ENCODE measurements at regions not wholly inside any gene's neighbourhood (a gene's known extent, or its start where the extent isn't known, plus 50 kb on each side); places are given as distances from the start of the nearest gene placed in this dataset.

GRCh38 chr2:60371219-60371618 lies 182.2 kb downstream of the BCL11A start:
- DNase-seq (ENCODE audit: low spot score in 2 of 2) (no peak), ATAC-seq (replicated peaks; ENCODE audit: extremely low read depth, poor library complexity, severe bottlenecking) (no peak)
- Mint-ChIP-seq H3K4me1 (no peaks in the 10 kb centered on the region), H3K36me3 (ENCODE audit: insufficient read depth) (no peaks in the 10 kb centered on the region), H3K9me3 (no peaks in the 10 kb centered on the region), H3K27ac (ENCODE audit: low read depth) (no peak overlapping the region), H3K27me3 (no peaks in the 10 kb centered on the region), H3K4me3 (no peak overlapping the region)

DNA sequence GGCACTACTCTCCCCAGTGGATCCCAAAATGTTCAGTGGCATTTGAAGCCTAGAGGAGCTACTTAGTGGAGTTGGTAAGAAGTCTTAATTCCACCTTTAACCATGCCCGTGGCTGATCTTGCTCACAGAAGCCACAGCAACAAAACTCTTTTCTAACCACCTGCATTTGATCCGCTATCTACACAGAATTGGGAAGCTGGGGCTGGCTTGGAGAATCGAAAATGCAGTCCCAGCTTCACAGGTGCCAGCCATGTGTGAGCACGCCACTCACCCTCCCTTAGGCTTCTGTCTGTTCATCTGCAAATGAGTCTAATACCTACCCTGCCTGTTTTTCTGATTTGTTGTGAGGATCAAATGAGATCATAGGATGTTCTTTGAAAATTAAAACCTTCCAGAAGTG lies 182.6 kb downstream of the BCL11A start:
- H3K36me3 Mint-ChIP-seq (ENCODE audit: insufficient read depth): no peaks in the 10 kb centered on the region
- no peaks in the 10 kb centered on the region for H3K27me3 Mint-ChIP-seq
- ATAC-seq (replicated peaks; ENCODE audit: extremely low read depth, poor library complexity, severe bottlenecking) (no peak), DNase-seq (ENCODE audit: low spot score in 2 of 2) (no peak)
- H3K9me3 Mint-ChIP-seq: no peaks in the 10 kb centered on the region
- no peak overlapping the region for H3K4me3 Mint-ChIP-seq
- no peak overlapping the region for H3K27ac Mint-ChIP-seq (ENCODE audit: low read depth)
- no peaks in the 10 kb centered on the region for H3K4me1 Mint-ChIP-seq

DNA sequence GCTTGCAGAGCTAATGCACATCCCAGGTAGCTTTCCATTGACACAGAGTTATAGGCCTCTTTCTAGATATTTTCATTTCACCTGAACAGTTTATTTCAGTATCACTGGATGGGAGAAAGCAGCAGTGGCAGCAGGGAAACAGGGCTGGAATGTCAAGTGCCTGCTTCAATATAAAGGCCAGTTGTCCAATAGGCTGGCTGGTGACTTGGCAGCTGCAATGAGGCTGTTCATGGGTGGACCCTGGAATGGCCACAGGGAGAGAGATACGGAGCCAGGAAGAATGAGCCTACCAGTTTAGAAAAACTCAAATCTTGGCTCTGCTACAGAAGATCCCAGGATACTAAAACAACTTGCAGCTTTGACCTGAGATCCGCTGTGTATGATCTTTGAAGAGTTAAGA lies 185.0 kb downstream of the BCL11A start:
- Mint-ChIP-seq H3K36me3 (ENCODE audit: insufficient read depth) (no peaks in the 10 kb centered on the region), H3K27ac (ENCODE audit: low read depth) (no peak overlapping the region), H3K9me3 (no peaks in the 10 kb centered on the region), H3K27me3 (no peaks in the 10 kb centered on the region), H3K4me3 (no peak overlapping the region), H3K4me1 (no peaks in the 10 kb centered on the region)
- DNase-seq (ENCODE audit: low spot score in 2 of 2) (no peak), ATAC-seq (replicated peaks; ENCODE audit: extremely low read depth, poor library complexity, severe bottlenecking) (no peak)

DNA sequence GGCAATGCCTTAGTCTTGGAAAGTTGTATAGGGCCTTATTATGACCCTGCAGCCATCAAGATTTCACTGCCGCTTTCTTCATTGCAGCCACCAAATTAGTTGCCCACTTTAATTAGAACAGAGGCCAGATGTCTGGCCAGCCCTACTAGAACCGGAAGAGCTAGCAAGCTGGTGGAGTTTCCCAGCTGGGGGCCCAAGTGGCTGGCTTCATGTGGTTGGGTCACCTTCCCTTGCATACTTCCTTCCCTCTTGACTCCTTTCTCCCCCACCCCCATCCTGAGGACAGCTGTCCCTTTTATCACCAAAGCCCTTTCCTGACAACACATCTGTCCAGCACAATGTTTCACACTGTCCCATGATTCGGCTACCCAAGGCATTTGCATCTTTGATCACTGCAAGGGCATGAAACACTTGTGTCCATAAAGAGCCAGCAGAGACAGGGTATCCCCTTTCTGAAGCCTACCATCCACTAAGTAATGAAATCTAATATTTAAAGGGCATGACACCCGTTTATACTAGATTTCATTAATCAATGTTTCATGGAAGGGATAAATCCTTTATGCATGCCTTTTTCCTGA lies 187.2 kb downstream of the BCL11A start:
- Mint-ChIP-seq H3K27ac (ENCODE audit: low read depth) (no peak overlapping the region), H3K9me3 (no peaks in the 10 kb centered on the region), H3K4me3 (no peak overlapping the region), H3K36me3 (ENCODE audit: insufficient read depth) (no peaks in the 10 kb centered on the region), H3K27me3 (no peaks in the 10 kb centered on the region), H3K4me1 (no peaks in the 10 kb centered on the region)
- ATAC-seq (replicated peaks; ENCODE audit: extremely low read depth, poor library complexity, severe bottlenecking): no peak
- DNase-seq (ENCODE audit: low spot score in 2 of 2): no peak

- no peak for ATAC-seq (replicated peaks; ENCODE audit: extremely low read depth, poor library complexity, severe bottlenecking)
- Mint-ChIP-seq H3K36me3 (ENCODE audit: insufficient read depth) (no peaks in the 10 kb centered on the region), H3K4me1 (no peaks in the 10 kb centered on the region), H3K27me3 (no peaks in the 10 kb centered on the region), H3K4me3 (no peak overlapping the region), H3K27ac (ENCODE audit: low read depth) (no peak overlapping the region), H3K9me3 (no peaks in the 10 kb centered on the region)
- DNase-seq (ENCODE audit: low spot score in 2 of 2): no peak
These were observed 187.9 kb downstream of the BCL11A start for GRCh38 chr2:60365556-60365955.

GRCh38 chr2:60364491-60364890 lies 189.0 kb downstream of the BCL11A start:
- Mint-ChIP-seq H3K36me3 (ENCODE audit: insufficient read depth) (no peaks in the 10 kb centered on the region), H3K27ac (ENCODE audit: low read depth) (no peak overlapping the region), H3K9me3 (no peaks in the 10 kb centered on the region), H3K4me1 (no peaks in the 10 kb centered on the region), H3K4me3 (no peak overlapping the region), H3K27me3 (no peaks in the 10 kb centered on the region)
- ATAC-seq (replicated peaks; ENCODE audit: extremely low read depth, poor library complexity, severe bottlenecking) (no peak), DNase-seq (ENCODE audit: low spot score in 2 of 2) (no peak)

DNA sequence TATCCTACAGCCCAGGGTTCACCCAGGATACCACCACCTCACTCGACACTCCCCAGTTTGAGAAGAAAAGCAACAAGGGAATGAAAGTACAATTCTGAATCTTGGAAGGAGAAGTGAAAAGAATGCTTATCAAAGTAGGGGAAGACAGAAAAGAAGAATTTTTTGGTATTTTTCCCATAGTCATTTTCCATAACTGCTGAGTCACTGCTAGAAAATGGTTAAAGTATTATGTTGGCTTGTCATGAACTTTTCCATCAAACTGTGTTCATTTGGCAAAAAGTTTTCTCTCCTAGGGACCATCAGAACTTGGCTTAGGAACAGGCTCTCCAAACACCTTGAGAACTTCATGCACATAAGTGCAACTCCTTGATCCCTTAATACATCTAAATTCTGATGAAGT lies 192.0 kb downstream of the BCL11A start:
- DNase-seq (ENCODE audit: low spot score in 2 of 2) (no peak), ATAC-seq (replicated peaks; ENCODE audit: extremely low read depth, poor library complexity, severe bottlenecking) (no peak)
- peaks cover 19% of the 10 kb centered on the region for H3K27me3 Mint-ChIP-seq
- no peak overlapping the region for H3K4me3 Mint-ChIP-seq
- no peaks in the 10 kb centered on the region for H3K36me3 Mint-ChIP-seq (ENCODE audit: insufficient read depth)
- no peak overlapping the region for H3K27ac Mint-ChIP-seq (ENCODE audit: low read depth)
- H3K9me3 Mint-ChIP-seq: no peaks in the 10 kb centered on the region
- H3K4me1 Mint-ChIP-seq: no peaks in the 10 kb centered on the region

GRCh38 chr2:60359569-60359968 lies 193.9 kb downstream of the BCL11A start:
- DNase-seq (ENCODE audit: low spot score in 2 of 2) (no peak), ATAC-seq (replicated peaks; ENCODE audit: extremely low read depth, poor library complexity, severe bottlenecking) (no peak)
- no peak overlapping the region for H3K27ac Mint-ChIP-seq (ENCODE audit: low read depth)
- H3K4me1 Mint-ChIP-seq: no peaks in the 10 kb centered on the region
- peaks cover 29% of the 10 kb centered on the region for H3K27me3 Mint-ChIP-seq
- H3K36me3 Mint-ChIP-seq (ENCODE audit: insufficient read depth): no peaks in the 10 kb centered on the region
- no peaks in the 10 kb centered on the region for H3K9me3 Mint-ChIP-seq
- H3K4me3 Mint-ChIP-seq: no peak overlapping the region

DNA sequence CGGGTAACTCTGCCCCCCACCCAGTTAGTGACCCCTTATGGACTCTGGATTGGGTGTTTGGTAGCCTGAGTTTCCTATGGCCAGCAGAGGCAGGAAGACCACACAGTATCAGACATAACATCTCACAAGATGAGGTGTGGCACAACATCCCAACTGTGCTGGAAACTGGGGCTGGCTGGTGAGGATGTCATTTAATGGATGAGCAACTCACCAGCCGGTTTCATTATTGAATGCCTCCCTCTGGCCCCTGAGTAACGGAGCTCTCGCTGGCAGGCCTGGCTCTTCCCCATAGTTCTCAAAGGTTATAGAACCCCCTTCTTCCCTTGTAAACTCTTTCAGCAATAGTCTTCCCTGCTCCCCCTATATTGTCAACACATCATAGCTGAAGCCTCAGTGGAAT lies 195.0 kb downstream of the BCL11A start:
- Mint-ChIP-seq H3K9me3 (no peaks in the 10 kb centered on the region), H3K4me1 (no peaks in the 10 kb centered on the region), H3K27ac (ENCODE audit: low read depth) (no peak overlapping the region), H3K36me3 (ENCODE audit: insufficient read depth) (no peaks in the 10 kb centered on the region), H3K4me3 (no peak overlapping the region), H3K27me3 (peaks cover 32% of the 10 kb centered on the region)
- ATAC-seq (replicated peaks; ENCODE audit: extremely low read depth, poor library complexity, severe bottlenecking) (no peak), DNase-seq (ENCODE audit: low spot score in 2 of 2) (no peak)

DNA sequence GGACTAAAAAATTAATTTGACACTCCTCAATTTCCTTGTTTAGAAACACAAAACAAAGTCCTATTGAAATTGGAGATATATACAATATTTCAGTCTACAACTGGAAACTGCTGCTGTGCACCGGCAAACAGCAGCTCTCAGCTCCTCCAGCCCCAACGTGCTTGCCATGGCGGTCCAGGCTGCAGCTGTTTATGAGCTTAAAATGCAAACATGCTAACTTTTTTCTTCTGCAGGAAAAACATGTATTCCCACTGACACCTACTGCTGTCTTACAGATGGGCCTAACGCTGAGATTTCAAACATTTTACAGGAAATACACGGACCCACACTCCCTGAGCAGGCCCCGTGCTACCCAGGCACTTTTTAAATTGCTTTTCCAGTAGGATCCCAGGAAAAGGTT lies 195.5 kb downstream of the BCL11A start:
- no peak overlapping the region for H3K27ac Mint-ChIP-seq (ENCODE audit: low read depth)
- H3K4me3 Mint-ChIP-seq: no peak overlapping the region
- DNase-seq (ENCODE audit: low spot score in 2 of 2) (no peak), ATAC-seq (replicated peaks; ENCODE audit: extremely low read depth, poor library complexity, severe bottlenecking) (no peak)
- H3K27me3 Mint-ChIP-seq: peaks cover 37% of the 10 kb centered on the region
- no peaks in the 10 kb centered on the region for H3K9me3 Mint-ChIP-seq
- no peaks in the 10 kb centered on the region for H3K36me3 Mint-ChIP-seq (ENCODE audit: insufficient read depth)
- no peaks in the 10 kb centered on the region for H3K4me1 Mint-ChIP-seq

- H3K9me3 Mint-ChIP-seq: no peaks in the 10 kb centered on the region
- H3K36me3 Mint-ChIP-seq (ENCODE audit: insufficient read depth): no peaks in the 10 kb centered on the region
- peaks cover 44% of the 10 kb centered on the region for H3K27me3 Mint-ChIP-seq
- DNase-seq (ENCODE audit: low spot score in 2 of 2): no peak
- no peak for ATAC-seq (replicated peaks; ENCODE audit: extremely low read depth, poor library complexity, severe bottlenecking)
- no peak overlapping the region for H3K4me3 Mint-ChIP-seq
- no peaks in the 10 kb centered on the region for H3K4me1 Mint-ChIP-seq
- no peak overlapping the region for H3K27ac Mint-ChIP-seq (ENCODE audit: low read depth)
These were observed 197.1 kb downstream of the BCL11A start for GRCh38 chr2:60356346-60356745.

DNA sequence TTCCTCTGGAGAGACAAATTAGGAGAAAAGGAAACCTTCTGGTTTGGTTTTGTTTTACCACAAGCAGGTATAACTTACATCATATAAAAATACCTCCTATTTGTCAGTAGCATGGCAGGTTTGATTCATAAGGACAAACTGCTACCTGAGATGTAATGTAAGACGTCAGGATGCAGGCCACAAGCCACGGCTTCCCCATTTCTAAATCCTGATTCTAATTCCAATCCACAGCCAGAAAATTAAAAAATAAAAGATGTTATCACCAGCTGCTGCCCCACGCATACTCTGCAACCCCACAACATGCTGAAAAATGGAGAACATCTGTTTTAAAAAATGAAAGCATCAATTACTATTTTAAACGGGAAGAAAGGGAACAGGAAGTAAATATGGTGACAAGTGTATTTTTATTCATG lies 197.6 kb downstream of the BCL11A start:
- ATAC-seq (replicated peaks; ENCODE audit: extremely low read depth, poor library complexity, severe bottlenecking): no peak
- Mint-ChIP-seq H3K4me1 (no peaks in the 10 kb centered on the region), H3K27ac (ENCODE audit: low read depth) (no peak overlapping the region), H3K4me3 (no peak overlapping the region), H3K36me3 (ENCODE audit: insufficient read depth) (no peaks in the 10 kb centered on the region), H3K27me3 (peaks cover 44% of the 10 kb centered on the region), H3K9me3 (no peaks in the 10 kb centered on the region)
- DNase-seq (ENCODE audit: low spot score in 2 of 2): no peak

GRCh38 chr2:60354713-60355112 lies 198.7 kb downstream of the BCL11A start:
- Mint-ChIP-seq H3K4me1 (no peaks in the 10 kb centered on the region), H3K27ac (ENCODE audit: low read depth) (no peak overlapping the region), H3K9me3 (no peaks in the 10 kb centered on the region), H3K27me3 (peaks cover 44% of the 10 kb centered on the region), H3K4me3 (no peak overlapping the region), H3K36me3 (ENCODE audit: insufficient read depth) (no peaks in the 10 kb centered on the region)
- ATAC-seq (replicated peaks; ENCODE audit: extremely low read depth, poor library complexity, severe bottlenecking): no peak
- DNase-seq (ENCODE audit: low spot score in 2 of 2): no peak

GRCh38 chr2:60353863-60354262 lies 199.6 kb downstream of the BCL11A start:
- Mint-ChIP-seq H3K36me3 (ENCODE audit: insufficient read depth) (no peaks in the 10 kb centered on the region), H3K27me3 (peaks cover 41% of the 10 kb centered on the region), H3K4me1 (no peaks in the 10 kb centered on the region), H3K27ac (ENCODE audit: low read depth) (no peak overlapping the region), H3K4me3 (no peak overlapping the region), H3K9me3 (no peaks in the 10 kb centered on the region)
- DNase-seq (ENCODE audit: low spot score in 2 of 2) (no peak), ATAC-seq (replicated peaks; ENCODE audit: extremely low read depth, poor library complexity, severe bottlenecking) (no peak)
